GM21528 (cell line): ENCODE measurements at regions not wholly inside any gene's neighbourhood (a gene's known extent, or its start where the extent isn't known, plus 50 kb on each side); places are given as distances from the start of the nearest gene placed in this dataset.
"Not testable (repeated sequence)": the region's sequence is repeated elsewhere in the genome, so short reads cannot be mapped to it uniquely, and the experiment has no call there.

Source experiments
- ATAC-seq: cut with Tn5 transposase; IDR thresholded peaks from one replicate; pipeline ENCODE4 v1.9.1; 2021; ENCODE audit warnings: mild to moderate bottlenecking, moderate library complexity; ENCODE audit not compliant: unreplicated experiment, low FRiP score

DNA sequence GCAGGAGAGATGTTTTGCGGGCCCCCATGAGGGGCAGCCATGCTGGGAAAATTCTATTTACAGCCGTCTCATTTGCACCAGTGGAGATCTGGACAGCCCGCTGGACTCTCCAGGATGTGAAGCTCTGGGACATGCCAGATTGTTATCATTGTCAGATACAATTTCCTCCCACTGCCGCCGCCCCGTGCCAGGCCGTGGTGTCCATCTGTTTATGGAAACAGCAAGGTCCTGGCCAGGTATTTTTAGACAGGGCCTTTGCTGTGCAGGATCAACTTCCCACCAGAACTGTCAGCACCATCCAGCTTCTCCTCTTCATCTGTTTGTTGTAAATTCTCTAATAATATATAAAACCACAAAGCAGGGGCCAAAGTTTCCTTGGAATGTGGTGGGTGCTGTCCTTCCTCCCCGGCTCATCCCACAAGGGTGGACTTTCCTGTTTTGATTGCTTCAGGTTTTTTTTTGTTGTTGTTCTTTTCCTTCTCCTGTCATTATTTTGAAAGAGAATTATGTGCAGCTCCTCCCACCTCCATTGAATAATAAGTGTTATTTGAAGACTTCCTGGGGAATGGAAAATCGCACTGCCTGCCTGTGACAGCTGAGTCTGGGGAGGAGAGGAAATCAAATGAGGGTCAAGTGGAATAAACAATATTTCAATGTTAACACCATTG is 398.1 kb downstream of the TNS1 start:
- no peak for ATAC-seq

DNA sequence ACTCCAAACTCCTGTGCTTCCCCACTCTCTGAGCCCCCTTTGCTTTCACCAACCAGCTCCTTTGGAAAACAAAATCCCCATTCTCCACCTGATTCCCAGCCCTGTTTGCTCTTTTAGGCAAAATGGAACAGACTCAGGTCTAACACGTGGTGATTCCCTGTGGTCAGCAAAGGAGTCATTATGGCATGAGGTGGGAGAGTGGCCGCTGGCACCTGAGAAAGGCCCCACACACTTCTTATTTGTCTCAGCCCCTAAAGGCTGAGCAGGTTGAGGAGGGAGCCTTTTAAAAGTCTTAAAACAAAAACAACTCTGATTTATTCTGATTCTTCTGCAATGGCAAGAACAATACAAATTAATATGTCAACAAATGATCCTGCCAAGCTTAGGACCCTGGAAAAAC is 401.2 kb downstream of the TNS1 start:
- no peak for ATAC-seq

DNA sequence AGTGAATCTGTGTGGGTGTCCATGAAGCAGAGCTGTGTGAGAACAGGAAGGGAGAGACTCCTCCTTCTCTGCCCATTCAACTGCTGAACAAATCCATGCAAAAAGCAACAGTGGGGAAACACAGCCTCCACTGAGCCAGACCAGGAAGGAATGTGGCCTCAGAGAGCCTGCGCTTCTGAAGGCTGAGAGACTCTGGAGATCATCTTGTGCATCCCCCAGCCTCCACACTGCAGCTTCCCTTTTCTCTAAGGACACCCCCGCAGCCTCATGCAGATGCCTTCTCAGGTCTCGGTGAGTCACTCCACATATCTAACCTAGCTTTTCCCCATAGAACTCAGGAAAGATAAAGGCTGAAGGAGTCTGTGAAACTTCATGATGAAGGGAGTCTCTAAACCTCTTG is 402.9 kb downstream of the TNS1 start:
- no peak for ATAC-seq

DNA sequence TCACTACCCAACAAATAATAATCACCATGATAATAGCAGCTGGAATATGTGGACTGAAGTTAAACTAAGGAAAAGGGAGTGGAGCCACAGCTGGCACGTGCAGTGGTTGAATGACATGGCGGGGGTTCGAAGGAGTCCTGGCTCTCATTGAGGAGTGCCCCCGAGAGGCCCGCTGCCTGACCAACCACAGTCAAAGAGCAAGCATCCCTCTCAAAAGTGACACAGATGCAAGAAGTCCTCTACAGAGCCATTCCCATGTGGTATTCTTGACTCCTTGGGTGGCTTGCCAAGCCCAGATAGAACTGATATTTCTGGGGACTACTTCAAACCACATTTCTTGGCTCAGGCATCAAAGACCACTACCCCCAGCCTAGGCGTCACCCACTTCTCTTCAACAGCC is 405.1 kb downstream of the TNS1 start:
- ATAC-seq: no peak

DNA sequence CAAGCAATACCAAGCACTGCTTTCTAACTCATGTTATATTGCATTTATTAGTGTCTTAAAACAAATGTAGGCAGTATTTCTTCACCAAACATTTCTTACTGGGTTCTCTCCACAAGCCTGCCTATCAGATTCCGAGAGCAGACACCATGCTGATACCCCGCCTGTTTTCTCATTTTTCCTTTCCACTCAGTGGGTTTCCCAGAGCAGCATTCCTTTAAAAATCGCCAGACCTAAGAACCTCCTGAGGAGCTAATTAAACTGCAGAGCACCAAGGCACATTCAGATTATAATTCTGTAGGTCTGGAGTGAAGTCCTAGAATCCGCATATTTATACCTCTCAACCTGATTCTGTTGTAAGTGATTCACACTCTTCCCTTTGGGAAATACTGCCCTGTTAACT is 405.6 kb downstream of the TNS1 start:
- ATAC-seq: no peak

DNA sequence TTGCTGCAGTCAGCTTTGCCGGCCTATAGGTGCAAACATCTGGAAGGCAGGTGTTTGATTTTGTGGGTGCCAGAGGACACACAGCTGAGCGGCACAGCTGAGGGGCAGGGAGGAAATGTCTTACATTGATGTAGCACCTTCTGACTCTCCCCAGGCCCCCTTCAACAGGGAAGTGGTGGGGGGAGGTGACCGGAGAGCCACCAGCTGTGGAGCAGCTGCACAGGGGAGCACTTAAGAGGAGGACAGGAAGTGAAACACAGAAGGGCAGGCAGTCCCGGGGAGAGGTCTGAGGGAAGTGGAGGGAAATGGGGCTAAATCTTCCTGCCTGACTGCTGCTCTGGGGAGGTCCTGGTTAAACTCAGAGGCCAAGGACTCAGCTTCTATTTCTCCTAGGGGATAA is 409.1 kb downstream of the TNS1 start:
- ATAC-seq: no peak

DNA sequence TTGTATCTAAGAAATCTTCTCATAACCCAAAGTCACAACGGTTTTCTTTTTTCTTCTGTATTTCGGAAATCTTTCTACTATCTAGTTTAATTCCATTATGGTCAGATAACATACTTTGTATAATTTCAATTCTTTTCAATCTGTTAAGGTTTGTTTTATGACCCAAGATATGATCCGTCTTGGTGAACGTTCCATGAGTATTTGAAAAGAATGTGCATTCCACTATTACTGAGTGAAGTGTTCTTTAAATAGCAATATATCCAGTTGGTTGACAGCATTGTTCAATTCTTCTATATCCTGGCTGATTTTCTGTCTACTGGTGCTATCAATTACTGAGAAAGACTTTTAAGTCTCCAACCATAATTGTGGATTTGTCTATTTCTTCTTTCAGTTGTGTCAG is 414.5 kb downstream of the TNS1 start:
- ATAC-seq: no peak

DNA sequence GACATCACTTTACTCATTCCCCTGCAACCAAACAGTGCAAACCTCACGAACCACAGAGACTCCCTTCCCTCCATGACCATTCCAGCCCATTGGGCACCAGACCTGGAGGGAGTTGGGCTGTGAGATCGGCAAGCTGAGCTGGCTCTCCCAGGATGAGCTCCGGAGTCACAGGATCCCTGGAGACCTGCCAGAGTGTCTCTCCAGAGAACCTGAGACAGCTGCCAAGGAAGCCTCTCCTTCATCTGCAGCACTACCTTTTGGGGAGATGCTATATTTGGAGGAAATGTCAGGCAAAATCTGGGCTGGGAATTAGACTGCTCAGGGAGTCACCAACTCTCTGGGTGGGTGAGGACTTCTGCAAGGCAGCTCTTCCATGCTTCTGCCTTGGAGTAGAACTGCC is 417.4 kb downstream of the TNS1 start:
- ATAC-seq: no peak

DNA sequence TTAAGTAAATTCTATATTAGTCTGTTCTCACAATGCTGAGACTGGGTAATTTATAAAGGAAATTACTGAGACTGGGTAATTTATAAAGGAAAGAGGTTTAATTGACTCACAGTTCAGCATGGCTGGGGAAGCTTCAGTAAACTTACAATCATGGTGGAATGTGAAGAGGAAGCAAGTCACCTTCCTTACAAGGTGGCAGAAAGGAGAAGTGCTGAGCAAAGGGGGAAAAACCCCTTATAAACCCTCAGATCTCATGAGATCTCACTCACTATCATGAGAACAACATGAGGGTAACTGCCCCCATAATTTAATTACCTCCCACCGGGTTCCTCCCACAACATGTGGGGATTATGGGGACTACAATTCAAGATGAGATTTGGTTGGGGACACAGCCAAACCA is 422.4 kb downstream of the TNS1 start:
- not testable (repeated sequence) for ATAC-seq

DNA sequence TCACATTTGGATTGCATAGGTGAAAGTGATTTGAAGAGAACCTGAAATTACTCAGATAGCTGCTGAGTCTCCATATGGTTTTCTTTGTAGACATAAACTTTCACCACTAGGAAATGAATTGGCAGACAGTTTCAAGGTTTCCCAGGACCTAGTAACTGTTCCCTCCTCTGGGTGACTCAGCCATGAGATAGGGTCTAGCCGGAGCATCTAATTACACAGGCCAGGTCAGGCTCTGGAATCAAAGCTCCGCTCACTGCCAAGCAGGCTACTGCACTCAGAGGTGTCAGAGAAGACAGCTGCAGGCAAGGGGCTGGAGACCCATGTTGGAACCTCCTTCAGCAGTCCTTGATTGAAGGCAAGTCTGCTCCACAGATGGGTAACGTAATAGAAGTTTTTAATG is 429.2 kb downstream of the TNS1 start:
- no peak for ATAC-seq

DNA sequence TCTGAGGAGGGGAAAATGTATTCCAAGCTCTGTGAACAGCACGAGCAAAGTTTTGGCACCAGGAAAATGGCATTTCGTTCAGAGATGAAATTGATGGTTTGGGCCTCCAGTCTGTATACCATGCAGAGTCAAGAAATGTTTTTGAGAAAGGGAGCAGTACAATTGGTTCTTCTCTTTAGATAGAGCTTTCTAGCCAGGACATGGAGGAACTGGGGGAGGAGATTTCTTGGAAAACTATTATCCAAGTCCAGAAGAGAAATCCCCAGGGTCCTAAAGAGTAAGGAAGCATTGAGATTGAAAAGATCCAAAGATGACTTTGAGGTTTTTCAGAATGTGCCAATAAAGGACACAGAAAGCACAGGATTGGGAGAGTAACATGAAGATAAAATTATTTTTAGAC is 432.4 kb downstream of the TNS1 start:
- ATAC-seq: no peak

DNA sequence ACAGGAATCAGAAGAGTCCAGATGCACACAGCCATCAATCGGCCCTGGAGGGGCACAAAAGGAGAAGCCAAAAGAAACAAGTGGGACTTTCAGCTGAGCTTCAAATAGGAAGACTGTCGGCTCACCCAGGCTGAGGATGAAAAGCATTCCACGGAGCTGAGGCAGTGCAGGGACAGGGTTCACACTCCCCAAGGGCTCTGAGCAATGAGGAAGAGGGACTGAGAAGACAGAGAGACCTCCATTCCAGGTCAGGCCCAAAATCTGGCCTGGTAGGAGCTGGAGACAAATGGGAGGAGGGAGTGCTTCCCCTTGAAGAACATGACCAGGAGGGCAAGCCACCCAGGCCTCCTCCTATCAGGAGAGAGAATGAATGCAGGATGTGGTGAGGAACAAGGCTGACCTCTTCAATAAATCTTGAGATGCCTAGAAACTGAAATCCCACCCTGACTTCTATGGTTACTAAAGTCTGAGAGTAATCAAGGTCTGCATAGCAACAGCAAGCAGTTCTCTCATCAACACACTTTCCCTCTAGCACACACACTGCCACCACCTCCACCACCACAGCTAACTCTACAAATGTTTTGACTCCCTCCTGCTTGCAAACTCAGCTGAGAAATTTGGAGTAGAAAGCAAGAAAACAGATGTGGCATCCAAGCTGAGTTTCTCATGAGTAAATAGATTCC is 434.4 kb downstream of the TNS1 start:
- no peak for ATAC-seq

DNA sequence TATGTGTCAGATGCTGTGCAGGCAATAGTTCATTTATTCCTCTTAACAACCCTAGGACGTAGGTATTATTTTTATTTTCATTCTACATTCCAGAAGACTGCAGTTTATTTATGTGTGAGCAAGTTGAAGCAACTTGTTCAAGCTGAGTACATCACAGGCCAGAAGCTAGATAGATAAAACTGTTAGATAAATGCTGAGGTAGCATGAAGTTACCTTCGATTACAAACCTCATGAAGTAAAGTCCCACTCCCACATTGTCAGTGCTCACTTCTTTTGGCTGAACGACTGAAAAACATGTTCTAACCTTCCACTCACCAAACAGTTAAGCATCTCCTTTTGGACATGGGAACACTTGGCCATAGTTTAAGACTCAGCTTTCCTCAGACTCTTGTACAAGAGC is 439.2 kb downstream of the TNS1 start:
- ATAC-seq: no peak

DNA sequence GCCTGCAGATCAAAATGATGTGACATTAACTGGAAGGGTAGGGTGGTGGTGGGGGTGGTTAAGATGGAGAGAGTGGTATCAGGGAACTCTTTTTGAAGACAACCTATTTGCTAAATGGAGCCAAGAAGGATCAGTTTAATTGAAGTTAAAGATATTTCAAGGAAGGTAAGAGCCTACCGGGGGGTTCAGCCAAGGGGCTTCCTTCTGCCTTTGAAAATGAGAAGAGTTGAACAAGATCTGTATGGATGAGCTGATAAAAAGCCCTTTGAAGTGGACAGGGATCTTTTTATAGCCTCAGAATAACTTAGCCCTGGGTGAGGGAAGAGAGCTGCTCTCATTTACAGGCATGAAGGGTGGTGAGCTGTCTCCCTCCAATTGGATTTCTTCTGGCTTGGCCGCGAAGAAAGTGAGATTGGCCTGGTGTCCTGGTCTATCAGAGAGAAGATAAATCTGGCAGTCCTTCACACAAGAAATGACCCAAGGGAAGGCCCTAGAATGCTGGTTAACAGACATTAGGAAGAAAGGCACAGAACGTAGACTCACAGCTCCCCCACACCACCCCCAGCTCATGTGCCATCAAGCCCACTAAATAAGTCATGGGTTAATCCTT is 439.8 kb downstream of the TNS1 start:
- no peak for ATAC-seq

DNA sequence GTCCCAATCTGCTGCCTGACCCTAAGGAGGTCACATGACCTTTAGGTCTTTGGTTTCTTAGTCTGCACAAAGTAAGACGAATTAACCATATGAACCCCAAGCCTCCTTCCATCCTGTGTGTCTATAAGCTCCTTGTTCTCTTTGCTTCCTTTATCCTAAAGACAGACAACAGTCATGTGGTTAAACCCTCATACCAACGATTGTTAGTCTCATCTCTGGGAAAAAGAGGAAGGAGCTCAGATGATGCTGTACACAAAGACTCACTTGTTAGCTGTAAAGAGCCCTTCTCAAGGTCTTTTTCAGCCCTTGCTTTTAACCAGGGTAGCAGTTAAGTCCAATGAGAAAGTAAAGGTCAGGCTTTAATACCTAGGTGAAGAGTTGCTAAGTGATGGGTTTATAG is 443.7 kb downstream of the TNS1 start:
- ATAC-seq: no peak

DNA sequence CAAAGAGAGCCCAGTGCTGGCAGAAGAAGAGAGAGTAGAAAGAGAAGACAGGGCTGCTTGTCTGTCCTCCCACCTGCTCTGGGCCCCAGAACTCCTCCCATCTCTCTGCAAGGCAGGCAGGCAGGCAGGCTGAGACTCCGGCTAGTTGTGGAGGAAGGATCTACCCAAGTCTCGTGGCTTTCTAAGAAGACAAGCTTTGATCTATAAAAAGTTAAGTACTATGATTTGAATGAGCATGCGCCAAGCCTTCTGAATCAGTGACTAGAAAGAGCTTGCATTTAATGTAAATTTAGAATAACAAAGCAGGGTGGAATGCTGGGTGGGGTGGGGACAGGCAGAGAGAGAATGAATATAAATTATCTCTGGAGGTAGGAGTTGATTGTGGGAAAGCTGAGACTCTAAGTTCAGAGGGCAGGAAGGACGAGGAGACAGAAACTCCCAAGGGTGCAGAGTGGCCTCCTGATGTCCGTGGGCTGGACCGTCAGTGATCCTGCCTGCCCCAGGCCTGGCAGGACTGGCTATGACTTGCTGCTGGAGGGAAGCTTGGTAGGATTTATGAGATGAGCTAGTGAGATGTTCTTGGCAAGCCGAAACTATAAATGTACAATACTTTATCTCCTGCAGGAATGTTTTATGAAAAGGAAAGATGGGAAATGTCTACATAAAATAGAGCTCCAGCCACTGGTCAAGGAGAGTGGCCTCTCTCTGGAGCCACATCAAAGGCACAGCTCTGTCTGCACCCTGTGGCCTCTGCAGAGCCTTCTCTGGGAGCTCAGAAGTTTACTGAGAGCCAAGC is 447.5 kb downstream of the TNS1 start:
- ATAC-seq: no peak

DNA sequence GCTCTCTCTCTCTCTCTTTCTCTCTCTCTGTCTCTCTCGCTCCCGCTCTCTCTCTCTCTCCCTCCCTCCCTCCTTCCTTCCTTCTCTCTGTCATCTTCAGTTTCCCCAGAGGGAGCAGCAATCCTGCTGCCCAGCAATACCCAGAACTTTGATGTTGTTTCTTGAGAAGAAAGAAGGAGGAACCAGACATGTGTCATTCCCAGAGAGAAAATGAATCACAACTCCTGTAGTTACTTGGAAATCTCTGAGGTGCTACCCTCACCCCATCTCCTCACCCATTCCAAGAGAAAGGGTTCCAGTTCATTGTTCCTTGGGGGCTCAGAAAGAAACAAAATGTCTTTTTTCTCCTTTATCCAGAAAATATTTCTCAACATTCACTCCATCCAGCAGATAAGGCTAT is 449.1 kb downstream of the TNS1 start:
- ATAC-seq: no peak

DNA sequence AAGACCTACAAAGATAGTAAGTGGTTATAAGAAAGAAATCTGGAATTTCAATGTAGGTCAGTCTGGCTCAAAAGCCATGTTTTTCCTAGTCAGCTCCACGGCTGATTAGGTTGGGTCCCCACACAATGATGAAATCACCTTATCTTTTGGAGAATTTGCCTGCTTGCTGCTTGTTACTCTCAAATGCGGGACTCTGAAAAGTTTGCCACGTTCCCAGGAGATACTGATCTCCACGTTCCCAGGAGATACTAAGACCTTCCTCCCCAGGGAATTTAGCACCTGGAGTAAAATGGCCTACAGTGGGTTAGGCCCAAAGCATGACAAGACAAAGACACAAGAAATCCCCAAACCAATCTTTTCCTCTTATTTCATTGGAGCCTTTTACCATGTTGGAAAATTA is 449.6 kb downstream of the TNS1 start:
- no peak for ATAC-seq

DNA sequence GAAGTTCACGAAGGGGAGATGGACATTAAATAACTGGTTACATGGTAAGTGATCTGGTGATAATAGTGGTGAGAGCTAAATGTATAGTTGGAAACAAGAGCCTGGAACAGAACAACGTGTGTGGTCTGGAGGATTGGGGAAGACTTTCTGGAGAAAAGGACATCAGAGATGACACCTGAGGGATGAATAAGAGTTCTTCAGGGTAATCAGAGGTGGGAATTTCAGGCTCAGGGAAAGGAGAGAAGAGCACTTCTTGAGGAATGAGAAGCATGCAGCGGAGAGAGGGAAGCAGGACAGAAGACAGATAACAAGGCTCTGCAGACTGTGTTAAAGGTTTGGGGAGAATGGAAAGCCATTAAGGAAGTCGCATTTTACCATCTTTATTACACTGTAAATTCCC is 450.7 kb downstream of the TNS1 start:
- no peak for ATAC-seq

DNA sequence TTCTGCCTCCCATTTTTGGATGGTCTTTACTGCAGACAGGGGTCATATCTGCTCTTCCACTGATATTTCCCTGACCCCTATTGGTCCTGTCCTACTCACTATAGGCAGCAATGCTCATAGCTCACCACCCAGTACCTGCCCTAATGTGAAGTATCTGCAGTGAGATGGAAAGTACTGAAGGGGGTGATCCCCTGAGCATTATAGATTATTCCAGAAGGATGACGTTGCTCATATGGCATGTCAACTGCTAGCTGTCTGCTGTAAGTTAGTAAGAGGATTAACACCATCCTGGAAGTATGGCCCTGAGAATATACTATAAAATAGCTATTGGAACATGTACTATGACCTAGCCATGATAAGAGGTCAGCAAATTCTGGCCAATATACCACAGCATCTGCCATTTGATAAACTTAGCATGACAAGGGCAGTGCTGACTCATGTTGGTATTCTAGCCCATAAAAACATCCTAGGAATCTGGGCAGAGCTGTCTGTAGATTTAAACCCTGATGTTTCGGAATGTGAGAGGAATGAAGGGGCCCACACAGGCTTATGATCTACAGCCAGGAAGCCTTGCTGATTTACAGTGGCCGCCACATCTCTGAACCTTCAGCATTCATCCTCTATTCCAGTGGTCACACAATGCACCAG is 451.4 kb downstream of the TNS1 start:
- no peak for ATAC-seq

DNA sequence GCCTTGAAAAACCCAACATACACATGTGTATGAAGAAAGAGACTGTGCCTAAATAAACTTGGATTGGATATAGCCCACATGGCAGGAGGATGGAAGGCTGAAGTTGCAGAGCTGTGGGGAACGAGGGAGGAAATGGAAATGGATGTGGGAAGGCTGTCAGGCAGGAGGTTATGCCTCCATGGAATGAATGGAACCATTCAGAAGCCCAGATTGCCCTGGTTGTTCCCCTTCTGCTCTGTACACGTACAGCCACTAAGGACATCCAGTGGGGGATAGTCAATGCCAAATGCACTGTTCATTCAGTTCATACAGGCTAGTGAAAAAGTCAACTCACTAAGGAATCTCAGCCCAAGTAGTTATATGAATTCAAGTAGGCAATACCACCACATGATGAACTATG is 463.7 kb downstream of the TNS1 start:
- no peak for ATAC-seq
